ENCODE measurements at regions not wholly inside any gene's neighbourhood (a gene's known extent, or its start where the extent isn't known, plus 50 kb on each side); places are given as distances from the start of the nearest gene placed in this dataset.

DNA sequence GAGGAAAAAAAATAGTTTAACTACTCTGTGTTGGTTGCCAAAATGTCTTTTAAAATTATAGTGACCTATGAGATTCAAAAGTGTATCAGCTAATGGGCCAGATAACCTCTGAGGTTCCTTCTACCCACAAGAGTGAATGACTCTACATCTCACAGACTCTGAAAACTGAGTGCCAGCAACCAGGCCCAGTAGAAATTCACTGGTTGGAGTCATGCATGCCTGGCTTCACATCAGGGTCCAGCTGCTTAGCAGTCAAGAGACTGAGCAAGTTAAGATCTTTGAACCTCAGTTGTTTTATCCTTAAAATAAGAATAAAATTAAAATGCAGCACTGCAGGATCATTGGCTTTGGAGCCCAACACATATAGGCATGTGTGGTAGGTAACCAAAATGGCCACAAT lies 342.6 kb upstream of the NFIA start:
- TF ChIP-seq, protein P1, sequence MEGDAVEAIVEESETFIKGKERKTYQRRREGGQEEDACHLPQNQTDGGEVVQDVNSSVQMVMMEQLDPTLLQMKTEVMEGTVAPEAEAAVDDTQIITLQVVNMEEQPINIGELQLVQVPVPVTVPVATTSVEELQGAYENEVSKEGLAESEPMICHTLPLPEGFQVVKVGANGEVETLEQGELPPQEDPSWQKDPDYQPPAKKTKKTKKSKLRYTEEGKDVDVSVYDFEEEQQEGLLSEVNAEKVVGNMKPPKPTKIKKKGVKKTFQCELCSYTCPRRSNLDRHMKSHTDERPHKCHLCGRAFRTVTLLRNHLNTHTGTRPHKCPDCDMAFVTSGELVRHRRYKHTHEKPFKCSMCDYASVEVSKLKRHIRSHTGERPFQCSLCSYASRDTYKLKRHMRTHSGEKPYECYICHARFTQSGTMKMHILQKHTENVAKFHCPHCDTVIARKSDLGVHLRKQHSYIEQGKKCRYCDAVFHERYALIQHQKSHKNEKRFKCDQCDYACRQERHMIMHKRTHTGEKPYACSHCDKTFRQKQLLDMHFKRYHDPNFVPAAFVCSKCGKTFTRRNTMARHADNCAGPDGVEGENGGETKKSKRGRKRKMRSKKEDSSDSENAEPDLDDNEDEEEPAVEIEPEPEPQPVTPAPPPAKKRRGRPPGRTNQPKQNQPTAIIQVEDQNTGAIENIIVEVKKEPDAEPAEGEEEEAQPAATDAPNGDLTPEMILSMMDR (IDR thresholded peaks at IDR 0.05; ENCODE audit: low read depth, low read length) = no peak
- no peak overlapping the region for H3K4me3 ChIP-seq (ENCODE audit: low read depth, low read length)

DNA sequence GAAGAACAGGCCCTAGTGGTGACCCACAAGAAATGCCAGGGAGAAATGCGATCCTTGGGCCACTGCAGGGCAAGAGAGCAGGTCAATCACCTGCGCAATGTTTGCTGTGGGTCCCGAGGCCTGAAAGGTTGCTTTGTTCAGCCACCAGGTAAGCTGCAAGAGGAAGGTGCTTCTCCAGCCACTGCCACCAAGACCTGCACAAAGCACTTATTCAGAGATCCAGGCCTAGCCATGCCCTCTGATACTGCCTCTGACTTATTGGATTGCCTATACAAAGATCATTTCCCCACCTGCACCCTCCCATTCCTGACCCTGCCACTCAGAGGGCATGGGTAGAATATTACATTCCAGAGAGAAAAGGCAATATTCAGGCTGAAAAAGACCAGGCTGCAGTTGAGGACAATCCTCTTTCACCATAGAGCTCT lies 349.4 kb upstream of the NFIA start:
- TF ChIP-seq, protein P1 (IDR thresholded peaks at IDR 0.05; ENCODE audit: low read depth, low read length) = no peak
- no peak overlapping the region for H3K4me3 ChIP-seq (ENCODE audit: low read depth, low read length)

DNA sequence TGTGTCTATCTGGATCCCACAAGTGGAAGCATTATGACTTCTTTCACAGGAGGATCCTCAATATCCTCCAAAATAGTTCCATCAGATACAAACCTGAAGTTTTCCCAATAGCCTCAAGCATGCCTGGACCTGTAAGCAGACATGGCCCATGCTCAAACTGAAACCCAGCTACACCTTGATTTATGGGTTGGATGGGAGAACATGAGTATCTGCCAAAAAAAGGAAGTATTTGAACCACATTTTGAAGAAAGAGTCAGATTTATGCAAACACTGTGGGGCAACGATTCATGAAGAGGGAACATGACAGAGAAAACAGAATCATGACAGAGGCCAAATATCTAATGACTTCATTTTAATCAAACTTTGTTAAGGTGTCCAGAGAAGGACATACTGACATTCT lies 351.0 kb upstream of the NFIA start:
- H3K4me3 ChIP-seq (ENCODE audit: low read depth, low read length) = no peak overlapping the region
- TF ChIP-seq, protein P1 (IDR thresholded peaks at IDR 0.05; ENCODE audit: low read depth, low read length) = no peak

DNA sequence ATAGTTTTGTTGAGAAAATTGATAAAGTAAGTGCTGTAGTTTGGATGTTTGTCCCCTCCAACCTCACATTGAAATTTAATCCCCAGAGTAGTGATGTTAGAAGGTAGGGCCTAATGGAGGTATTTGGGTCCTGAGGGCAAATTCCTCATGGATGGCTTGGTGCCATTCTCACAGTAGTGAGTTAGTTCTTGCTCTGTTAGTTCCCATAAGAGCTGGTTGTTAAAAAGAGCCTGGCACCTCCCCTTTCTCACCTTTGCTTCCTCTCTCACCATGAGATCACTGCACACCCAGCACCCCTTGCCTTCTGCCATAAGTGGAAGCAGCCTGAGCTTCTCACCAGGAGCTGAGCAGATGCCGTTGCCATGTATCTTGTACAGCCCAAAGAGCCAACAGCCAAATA lies 354.8 kb upstream of the NFIA start:
- TF ChIP-seq, protein P1 (IDR thresholded peaks at IDR 0.05; ENCODE audit: low read depth, low read length) = no peak
- H3K4me3 ChIP-seq (ENCODE audit: low read depth, low read length) = no peak overlapping the region

DNA sequence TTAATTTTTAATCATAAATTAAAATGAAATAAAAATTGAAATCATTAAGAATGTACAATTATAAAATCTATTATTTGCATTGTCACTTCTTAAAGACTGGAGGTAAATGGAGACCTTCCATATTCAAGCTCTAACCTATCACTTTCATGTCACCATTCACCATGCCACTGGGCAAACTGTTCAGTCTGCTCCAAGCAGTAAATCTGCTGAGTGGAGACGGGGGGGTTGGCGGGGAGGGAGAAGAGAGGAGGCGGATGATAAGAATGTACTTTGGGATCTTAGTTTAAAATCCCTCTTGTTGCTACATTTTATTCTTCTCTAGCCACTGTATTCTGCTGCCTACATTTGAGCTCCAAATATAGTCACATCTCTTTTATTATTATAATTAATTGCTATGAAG lies 365.9 kb upstream of the NFIA start:
- TF ChIP-seq, protein P1 (IDR thresholded peaks at IDR 0.05; ENCODE audit: low read depth, low read length) = no peak
- H3K4me3 ChIP-seq (ENCODE audit: low read depth, low read length) = no peak overlapping the region

DNA sequence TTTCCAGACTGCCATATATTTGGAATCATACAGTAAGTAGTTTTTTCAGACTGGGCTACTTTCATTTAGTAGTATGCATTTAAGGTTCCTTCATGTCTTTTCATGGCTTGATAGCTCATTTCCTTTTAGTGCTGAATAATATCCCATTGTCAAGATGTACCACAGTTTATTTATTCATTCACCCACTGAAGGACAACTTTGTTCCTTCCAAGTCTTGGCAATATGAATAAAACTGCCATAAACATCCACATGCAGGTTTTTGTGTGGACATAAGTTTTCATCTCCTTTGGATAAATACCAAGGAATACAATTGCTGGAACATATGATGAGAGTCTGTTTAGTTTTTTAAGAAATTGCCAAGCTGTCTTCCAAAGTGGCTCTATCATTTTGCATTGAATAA lies 366.4 kb upstream of the NFIA start:
- no peak overlapping the region for H3K4me3 ChIP-seq (ENCODE audit: low read depth, low read length)
- TF ChIP-seq, protein P1 (IDR thresholded peaks at IDR 0.05; ENCODE audit: low read depth, low read length) = no peak

DNA sequence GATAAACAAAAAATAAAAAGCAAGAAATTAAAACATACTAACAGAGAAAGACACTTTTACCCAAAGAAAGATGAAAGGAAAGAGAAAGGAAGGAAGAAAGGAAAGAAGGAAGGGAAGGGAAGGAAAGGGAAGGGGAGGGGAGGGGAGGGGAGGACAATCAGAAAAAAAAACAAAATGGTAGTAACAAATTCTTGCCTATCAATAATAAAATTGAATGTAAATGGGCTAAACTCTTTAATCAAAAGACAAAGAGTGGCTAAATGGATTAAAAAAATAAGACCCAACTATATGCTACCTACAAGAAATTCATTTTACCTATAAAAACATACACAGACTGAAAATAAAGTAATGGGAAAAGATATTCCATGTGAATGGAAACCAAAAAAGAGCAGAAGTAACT lies 372.9 kb upstream of the NFIA start:
- no peak overlapping the region for H3K4me3 ChIP-seq (ENCODE audit: low read depth, low read length)
- TF ChIP-seq, protein P1 (IDR thresholded peaks at IDR 0.05; ENCODE audit: low read depth, low read length) = no peak
